ENCODE measurements at regions not wholly inside any gene's neighbourhood (a gene's known extent, or its start where the extent isn't known, plus 50 kb on each side); places are given as distances from the start of the nearest gene placed in this dataset.

DNA sequence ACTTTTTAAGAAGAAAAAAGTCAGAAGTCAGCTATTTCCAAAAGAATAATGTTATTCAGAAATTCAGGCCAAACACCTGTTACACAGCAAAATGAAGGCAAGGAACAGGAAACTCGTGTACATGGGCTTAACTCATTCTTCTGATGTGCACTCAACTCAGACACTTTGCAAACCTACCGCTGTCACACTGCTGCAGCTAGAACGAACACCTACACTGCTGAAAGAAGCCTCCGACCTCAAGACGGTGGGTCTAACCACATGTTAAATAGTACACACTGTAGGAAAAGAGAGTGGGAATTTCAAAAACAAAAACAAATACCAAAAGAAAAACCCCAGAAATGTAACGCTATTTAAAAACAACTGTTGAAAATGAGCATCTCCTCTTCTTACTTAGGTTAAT is 384.5 kb downstream of the IRX1 start:
- DNase-seq: no peak

DNA sequence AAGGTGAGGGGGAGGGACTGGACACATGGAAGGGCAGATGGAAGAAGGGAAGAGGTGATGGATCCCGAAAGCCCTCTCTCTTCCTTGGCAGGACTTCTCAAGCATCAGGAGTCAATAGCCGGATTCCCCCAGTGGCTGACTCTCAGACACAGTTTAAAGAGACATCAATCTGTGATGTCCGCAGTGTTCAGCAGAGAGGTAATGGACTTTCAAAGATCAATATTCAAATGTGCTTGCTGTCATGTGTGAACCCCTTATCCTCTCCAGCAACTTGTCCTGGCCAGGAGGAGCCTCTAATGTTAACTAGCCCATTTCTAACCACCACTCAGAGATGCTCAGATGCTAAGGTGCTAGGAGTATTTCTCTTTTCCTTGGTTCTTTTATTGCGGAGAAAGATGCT is 392.2 kb downstream of the IRX1 start:
- no peak for DNase-seq

DNA sequence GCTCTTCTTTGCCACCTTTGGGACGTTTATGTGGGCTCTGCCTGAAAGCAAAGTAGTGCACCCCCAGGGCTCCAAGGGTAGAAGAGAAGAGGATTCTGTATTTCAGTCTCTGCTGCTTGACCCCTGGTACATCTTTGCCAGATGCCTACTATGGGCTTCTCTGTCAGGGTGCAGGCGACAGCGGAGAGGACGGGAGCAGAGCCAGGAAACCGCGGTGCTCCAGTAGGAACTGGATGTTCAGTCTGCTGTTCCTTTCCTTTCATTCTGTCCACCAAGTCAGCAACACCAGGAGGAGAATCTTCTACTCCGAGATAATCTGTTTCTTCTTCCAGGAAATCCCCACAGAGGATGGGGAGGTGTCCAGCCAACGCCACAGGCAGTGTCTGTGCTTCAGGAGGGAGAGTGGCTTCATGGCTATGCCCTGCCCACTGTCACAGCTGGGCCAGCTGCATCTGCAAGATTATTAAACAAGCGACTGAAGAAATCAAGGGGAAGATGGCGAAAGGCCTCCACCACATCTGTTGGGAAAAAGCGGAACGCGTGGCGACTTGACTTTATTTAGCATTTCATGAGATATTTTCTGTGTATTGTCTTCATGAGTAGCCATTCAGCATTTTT is 398.3 kb downstream of the IRX1 start:
- DNase-seq: no peak

DNA sequence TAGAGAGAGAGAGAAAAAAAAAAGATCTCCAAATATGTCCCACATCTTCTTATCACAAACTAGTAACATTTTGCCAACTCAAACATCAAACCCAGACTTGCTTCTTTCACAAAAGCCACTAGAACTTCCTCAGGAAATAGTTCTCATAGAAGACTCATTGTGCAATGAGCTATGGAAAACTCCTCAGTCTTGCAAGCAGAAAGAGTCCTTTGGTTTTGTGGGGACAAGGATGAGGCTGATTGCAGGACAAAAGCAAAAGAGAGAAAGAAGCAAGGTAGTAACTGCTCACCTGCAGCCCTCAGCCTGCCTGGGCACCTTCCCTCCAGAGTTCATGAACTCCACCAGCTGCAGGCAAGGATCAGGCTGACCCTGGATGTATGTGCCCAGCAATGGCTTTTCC is 399.0 kb downstream of the IRX1 start:
- no peak for DNase-seq

DNA sequence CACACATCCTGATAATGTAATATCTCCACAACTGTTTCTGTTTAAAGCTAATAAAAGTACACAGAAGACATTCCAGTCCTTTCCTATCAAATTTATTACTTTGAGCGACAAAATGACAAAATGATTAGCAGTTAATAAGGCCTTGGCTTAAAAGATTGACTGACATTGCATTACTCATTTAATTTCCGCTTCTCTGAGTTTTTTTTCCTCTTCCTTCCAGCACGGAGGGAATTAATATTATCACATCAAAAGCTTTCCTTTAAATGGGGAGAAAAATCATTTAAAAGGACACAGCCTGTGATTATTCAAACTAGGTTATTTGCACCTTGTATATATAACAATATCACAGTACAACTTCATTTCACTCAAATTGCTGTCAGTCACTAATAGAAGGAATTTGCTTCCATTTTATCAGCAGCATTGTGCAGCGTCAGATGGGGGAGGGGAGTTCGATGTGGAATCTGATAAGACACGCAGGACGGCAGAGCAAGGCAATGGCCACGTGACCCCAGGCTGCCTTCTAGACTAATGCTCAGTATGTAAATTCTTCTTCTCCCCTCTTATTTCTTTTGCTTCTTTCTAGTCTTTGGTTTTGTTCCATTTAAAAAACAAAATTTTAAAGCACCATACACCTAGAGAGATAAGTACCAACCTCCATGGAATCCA is 400.5 kb downstream of the IRX1 start:
- no peak for DNase-seq

DNA sequence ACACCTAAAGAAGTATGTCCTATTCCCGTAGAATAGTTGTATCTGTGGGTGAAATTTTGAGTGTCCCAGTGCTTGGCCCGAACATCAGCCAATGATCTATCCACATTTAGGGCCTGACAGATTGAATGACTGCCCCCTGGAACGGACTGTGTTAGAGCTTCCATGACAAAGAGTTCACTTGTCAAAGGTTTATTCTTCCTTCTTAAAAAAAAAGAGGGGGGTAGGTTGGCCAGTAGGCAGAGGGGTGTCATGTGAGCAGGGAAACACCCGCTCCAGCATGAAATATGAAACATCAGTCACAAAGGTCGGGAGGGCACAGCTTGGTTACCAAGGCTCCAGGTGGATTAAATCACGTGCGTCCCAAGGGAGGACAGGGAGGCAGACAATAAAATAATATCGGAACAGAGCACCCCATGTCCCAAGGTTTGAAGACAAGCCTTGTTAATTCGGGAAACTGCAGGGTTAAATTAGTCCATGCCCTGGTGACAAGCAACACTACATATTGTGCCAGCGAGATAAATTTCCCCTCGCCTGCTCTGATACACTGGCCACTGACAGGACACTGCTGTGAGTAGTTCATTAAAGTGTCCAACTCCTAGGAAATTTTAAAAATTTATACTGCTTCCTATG is 401.2 kb downstream of the IRX1 start:
- DNase-seq: no peak

DNA sequence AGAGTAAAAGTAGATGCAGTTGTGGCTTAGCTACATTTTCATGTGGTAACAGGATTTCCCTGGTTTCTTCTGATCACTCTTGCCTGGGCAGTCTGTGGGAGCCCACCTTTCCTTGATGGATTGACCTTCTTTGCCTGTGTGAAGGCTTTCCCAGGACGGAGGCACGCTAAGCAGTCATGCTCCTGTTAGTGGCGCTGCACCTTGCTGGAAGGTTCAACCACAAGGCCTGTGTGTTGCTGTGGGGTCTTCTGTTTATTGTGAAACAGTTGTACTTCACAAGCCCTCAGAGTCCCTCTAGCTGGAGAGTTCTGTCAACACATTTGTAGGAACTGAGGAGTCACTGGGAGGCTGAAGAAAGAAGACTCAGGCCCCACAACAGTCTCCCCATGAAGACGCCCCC is 402.0 kb downstream of the IRX1 start:
- no peak for DNase-seq

DNA sequence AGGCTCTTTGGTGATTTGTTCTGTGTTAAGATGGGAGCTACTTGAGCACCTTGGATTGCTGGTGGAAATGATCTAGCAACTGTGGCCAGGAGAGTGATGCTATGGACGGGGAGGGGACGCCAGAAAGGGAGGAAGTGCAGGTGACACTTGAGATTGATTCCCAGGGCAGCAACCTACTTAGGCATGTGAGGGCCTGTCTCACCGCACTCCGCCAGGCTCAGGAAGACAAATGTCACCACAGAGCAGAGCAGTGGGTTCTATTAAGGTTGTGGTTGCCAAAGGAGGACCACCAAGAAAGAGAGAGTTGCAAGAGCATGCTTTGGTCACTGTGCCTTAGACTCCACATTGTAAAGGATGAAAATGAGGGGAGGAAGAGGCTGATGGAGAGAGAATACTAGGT is 404.3 kb downstream of the IRX1 start:
- DNase-seq: no peak

DNA sequence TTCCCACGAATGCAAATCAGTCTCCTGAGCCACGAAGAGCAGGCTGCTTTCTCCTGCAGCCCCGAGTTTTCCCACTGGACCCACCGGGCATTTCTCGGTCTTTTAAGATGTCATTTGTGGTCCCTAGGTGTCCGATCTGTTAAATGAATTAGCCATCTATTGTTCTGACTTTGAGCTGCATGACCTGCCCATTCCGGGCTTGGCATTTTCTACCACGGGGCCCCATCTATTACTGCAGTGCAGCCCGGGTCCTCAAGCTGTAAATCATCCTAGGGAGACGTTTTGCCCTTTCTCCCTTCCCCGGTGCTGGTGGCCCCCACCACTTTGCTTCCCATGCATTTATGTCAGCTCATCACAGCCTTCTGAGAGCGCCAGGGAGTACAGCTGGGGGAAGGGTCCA is 405.4 kb downstream of the IRX1 start:
- DNase-seq: no peak

DNA sequence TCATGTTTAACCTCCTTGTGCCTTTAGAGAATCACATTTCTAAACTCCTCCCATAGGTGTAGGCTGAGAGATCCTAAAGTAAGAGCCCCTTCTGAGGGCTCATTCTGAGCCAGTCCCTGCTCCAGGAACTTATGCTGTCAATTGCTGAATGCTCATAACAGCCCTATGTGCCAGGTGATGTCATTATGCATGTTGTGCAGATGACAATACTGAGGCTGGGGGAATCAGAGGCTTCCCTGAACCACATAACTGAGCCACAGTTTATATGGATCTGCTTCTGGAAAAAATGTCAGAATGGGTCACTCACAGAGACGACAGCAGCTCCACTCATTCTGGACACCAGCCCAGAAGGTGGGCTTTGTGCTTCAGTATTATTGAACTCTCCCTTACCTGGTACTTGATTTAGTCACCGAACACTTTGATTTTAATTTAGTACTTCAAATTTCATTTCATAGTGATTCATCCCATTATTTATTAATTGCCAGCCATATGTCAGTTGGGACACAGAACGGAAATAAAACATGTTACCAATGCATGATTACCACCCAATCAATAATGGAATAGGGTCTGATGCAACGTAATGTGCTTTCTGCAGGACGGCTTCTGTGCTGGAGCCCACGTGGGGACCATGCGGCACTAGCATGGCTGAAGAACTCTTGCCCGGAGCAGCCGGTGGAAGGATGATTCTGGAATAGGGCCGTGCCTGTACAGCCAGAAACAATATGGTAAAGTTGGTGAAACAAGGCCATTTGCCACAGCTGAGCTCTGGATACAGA is 406.3 kb downstream of the IRX1 start:
- no peak for DNase-seq

DNA sequence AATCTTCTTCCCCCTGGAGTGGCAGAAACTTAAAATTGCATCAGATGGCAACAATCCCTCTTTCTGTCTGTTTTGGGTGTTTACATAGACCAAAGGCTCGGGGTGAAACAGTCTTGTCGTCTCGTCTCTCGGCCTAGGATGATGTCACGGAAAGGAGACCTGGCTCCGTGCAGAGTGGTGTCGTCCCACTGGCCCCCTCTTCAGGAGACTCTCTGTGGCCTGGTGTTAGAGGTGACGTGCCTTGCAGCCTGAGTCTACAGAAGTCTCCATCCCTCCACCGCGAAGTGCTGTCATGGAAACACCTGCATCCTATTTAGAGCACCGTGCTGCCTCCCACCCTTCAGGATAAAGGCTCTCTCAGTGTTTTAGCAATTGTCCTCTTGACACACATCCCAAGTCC is 409.7 kb downstream of the IRX1 start:
- DNase-seq: no peak

DNA sequence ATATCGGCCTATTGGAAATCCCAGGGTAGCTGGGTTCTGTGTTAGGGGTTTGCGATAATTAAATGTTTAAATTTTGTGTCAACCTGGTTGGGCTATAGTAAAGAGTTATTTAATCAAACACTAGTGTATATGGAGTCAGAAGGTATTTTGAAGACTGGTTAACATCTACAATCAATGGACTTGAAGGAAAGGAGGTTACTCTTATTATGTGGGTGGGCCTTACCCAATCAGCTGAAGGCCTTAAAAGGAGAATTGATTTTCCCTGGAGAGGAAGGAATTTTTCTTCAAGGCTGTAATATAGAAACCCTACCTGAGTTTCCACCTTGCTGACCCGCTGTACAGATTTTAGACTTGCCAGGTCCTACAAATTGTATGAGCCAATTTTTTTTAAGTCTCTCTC is 411.4 kb downstream of the IRX1 start:
- no peak for DNase-seq

DNA sequence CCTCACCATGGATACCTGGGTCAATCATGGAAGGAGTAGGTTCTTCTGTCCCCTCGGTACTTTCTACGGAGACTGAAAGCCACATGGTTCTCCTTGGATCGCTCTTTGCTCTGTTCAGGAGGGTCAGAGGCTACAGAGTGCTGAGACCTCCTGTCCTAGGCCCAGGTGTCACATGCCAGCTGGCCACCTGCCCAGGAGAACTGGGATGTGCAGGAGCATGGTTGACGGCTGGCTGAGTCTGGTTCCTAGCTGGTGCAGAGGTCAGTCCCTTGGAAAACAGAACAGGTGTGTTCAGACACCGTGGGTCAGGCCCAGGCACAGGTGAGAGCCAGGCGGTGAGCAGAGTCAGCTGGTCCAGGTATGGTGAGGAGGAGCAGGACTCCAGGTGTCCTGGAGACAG is 416.3 kb downstream of the IRX1 start:
- DNase-seq: no peak

DNA sequence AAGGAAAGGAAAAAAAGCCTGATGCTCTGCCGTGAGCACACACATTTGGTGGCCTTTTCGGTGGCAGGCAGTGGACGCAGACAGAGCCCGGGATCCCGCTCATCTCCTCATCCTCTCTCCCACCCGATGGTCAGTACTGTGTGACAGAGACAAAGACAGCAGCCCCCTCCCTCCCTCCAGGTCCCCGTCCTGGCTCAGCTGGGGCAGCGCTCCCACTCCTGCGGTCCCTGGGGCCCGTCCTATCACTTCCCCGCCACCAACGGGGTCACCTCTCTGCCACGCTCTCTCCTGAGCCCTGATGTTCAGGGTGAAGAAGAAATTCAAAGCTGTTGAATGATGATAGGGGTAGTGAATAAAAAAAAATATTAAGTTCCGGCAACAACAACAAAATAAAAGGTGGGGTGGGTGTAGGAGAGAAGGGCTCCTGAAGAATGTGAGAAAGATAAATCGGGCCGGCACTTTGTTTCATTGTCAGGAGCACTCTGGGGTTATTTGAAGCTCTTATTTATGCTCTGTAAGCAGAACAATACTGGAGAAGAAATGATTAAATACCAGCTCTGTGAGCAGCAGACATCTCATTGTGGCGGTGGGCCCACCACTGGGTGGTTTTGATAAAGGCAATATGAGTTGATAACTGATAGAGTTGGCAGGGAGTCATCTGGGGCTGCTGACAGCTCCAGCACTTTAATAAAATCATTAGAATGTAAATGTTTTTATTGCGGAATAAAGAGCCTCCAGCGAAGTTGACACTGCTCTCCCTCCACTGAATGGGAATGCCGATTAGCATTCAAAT is 417.7 kb downstream of the IRX1 start:
- DNase-seq: no peak

DNA sequence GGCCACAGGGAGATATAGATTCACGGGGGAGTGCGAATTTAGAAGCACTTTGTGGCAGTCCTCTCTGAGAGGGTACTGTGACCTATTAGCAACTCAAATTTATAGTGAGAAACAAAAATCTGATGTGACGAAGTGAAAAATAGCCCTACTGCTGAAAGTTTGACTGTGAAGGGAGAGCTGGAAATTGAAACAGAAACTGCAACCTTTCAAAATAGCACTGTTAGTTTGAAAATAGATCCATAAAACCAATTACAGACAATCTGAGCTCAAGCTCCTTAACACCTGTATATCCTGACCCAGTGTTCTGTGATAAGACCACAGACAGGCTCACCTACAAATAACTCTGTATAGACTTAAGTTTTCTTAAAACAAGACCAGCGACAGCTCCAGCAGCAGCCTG is 420.1 kb downstream of the IRX1 start:
- DNase-seq: no peak

DNA sequence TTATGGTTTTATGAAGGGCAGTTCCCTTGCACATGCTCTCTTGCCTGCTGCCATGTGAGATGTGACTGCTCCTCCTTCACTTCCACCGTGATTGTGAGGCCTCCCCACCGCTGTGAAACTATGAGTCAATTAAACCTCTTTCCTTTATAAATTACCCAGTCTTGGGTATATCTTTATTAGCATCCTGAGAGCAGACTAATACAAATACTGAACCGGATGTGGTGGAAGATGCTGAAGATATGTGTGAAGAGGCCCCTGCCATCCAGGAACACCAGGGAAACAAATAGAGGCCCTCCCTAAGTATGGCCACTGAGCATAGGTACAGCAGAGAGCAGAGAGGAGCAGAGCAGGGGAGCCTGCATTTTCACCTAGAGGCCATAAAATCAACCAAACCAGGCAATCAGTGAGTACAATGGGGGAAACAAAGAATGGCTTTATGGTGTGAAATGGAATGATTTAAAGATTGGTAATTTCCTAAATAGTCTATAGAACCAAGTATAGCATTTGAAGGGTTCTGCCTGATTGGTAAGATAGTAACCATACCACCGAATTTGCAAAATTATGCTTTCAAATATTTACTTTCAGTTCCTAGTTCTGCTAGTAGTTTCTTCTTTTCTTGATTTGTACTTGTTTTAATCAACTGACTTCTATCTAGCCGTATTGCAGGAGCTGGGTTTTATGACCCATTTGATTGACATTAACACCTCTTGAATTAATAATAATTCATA is 421.6 kb downstream of the IRX1 start:
- no peak for DNase-seq

DNA sequence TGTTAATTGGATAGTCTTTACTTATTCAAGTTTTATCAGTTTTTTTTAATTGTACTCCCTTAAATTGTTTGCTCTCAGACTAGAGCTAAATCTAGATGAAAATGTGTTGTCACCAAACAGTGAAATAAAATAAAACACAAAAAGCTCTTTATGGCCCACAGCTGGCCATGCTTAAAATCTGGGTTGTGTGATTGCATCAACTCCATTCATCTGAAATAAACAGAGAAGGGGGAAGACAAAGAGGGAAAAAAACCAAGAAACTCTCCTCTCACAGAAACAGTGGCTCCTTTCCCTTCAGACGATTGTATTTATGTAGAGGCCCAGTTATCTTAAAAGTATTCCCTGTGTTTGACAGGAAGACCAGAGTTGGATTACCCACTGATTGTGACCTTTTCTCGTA is 422.4 kb downstream of the IRX1 start:
- DNase-seq: no peak

DNA sequence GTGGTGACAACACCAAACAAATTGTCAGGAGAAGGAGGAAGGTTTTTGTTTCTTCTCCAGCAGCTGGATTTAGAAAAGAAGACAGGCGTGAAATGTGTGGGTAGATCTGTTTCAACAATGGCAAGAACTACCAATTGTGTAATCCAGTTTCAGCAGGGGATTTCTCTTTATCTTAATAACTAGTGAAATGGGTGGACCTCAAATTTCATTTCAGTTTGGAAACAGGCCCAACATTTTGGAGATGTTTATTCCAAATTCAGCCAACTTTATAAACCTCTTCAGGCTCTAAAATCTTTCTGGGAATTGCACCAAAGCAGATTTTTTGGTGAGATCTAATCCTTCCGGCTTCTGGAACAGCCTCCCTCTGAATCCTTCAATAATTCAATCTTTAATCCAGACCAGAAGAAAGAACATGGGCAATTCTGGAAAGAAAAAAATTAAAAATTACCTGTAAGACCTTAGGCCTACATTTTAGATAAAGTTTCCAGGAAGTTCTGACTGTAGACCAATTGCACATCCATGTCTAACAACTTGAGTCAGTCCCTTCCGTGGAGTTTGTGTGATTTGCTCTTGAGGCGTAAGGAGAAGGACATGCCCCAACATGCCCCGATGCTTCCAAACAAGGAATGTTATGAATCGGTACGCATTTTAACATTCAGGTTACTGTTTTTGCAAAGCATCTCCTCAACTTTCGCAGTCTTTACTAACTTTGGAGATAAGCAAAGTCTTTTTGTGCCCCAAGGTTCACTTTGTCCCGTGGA is 423.6 kb downstream of the IRX1 start:
- DNase-seq: no peak

DNA sequence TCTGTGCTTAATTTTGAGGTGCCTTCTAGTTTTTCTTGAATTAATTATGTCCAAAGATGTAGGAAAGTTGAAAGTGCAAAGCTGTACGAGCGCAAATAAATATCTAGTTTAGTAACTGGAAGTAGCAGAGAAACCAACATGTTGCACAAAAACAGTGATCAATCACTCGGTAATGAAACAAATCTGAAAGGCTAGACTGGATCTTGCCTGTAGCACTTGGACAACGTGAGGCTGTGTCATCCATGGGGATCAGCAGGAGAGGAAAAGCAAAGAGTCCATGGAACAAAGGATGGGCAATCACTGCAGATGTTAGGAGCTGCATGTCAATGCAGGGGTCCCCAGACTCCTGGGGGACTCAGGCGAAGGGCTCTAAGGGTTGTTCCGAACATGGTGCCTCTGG is 424.2 kb downstream of the IRX1 start:
- DNase-seq: no peak

DNA sequence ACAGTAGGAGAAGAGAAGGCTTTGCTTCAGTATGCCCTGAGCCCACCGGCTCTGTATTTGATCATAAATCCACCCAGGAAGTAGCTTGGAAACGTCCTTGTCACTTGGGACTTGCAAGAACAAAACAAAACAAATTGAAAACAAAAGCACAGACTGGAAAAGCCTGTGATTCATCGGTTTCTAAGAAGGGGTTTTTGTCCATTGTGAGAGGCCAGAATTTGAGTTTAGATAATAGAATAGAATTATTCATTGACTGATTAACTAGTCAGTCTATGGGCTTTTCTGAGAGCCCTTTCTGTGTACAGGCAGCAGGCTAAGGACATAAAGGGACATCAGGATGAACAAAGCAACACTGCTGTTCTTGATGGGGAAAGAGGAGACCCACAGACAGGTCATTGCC is 424.8 kb downstream of the IRX1 start:
- no peak for DNase-seq

DNA sequence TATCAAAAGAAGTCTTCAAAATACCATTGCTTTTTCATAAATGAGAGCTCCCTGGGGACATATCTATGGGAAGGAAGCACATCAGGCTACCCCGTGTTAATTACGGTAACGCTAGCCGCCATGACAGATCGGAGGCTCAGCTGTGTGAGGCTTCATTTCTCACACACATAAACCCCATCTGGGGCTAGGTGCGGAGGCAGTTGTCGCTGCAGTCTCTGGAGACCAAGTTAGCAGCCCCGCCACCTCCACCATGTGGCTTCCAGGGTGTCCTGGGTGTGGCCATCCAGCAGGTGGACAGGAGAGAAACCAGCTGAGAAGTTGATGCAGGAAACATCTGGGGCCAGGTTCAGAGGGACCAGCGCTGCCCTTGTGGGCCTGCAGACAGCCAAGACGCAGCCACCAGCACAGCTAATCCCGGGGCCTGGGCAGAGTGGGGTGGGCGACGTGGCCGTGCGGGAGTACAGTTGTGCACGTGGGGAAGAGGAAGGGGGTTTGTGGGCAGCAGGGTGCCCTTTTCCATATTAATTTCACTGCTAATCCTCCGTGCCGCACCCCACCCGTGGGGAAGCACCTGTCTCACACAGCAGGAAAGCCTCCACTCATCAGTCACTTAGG is 426.5 kb downstream of the IRX1 start:
- no peak for DNase-seq

All from CD4-positive, alpha-beta T cell treated with Interleukin-17A for 1 hour (primary cell).